Parathyroid adenoma (tissue), 2 donors: ENCODE measurements at regions not wholly inside any gene's neighbourhood (a gene's known extent, or its start where the extent isn't known, plus 50 kb on each side); places are given as distances from the start of the nearest gene placed in this dataset.

Experiments used
- H2AFZ ChIP-seq: fragments of 300-600 bp; sonication (generic); one replicate; pipeline ENCODE4 v1.7.0; 2017; ENCODE audit warnings: antibody characterized with exemption, mild to moderate bottlenecking
- H3K27ac ChIP-seq: fragments of 300-600 bp; sonication (generic); one replicate; pipeline ENCODE4 v1.7.0; 2017
- H3K27me3 ChIP-seq: fragments of 300-600 bp; sonication (generic); one replicate; pipeline ENCODE4 v1.7.0; 2017; ENCODE audit warnings: low read length; ENCODE audit not compliant: control insufficient read depth, insufficient read depth
- H3K36me3 ChIP-seq: fragments of 300-600 bp; sonication (generic); one replicate; pipeline ENCODE4 v1.7.0; 2017; ENCODE audit warnings: low read length; ENCODE audit not compliant: control insufficient read depth, insufficient read depth
- H3K4me1 ChIP-seq: fragments of 300-600 bp; sonication (generic); one replicate; pipeline ENCODE4 v1.7.0; 2017; ENCODE audit warnings: control low read depth
- H3K4me2 ChIP-seq: fragments of 300-600 bp; sonication (generic); one replicate; pipeline ENCODE4 v1.7.0; 2017; ENCODE audit warnings: low read length
- H3K4me3 ChIP-seq: fragments of 300-600 bp; sonication (generic); one replicate; pipeline ENCODE4 v1.7.0; 2017; ENCODE audit warnings: low read depth, low read length
- H3K79me2 ChIP-seq: fragments of 300-600 bp; sonication (generic); one replicate; pipeline ENCODE4 v1.7.0; 2017; ENCODE audit warnings: control low read depth
- H3K9ac ChIP-seq: fragments of 300-600 bp; sonication (generic); one replicate; pipeline ENCODE4 v1.7.0; 2017; ENCODE audit warnings: mild to moderate bottlenecking
- H3K9me3 ChIP-seq: fragments of 300-600 bp; sonication (generic); one replicate; pipeline ENCODE4 v1.7.0; 2017; ENCODE audit warnings: low read length; ENCODE audit not compliant: control insufficient read depth
- CTCF ChIP-seq: fragments of 300-600 bp; sonication (generic); IDR thresholded peaks from one replicate; pipeline ENCODE4 v1.7.0; 2017; ENCODE audit warnings: antibody characterized with exemption, mild to moderate bottlenecking
- donor health status: primary hyperparathyroidism.

- no peak overlapping the region for H2AFZ ChIP-seq
- H3K27ac ChIP-seq = no peak overlapping the region
- no peaks in the 10 kb centered on the region for H3K36me3 ChIP-seq
- H3K27me3 ChIP-seq = no peaks in the 10 kb centered on the region
- H3K4me1 ChIP-seq = no peaks in the 10 kb centered on the region
- H3K4me2 ChIP-seq = no peak overlapping the region
- no peaks in the 10 kb centered on the region for H3K9me3 ChIP-seq
- H3K4me3 ChIP-seq = no peak overlapping the region
- no peaks in the 10 kb centered on the region for H3K79me2 ChIP-seq
- no peak for TF ChIP-seq CTCF
- no peak overlapping the region for H3K9ac ChIP-seq
Observed at GRCh38 chr3:150067561-150067960, 96.9 kb upstream of the PFN2 start.

GRCh38 chr3:150064971-150065370 is 94.3 kb upstream of the PFN2 start:
- no peak overlapping the region for H3K4me2 ChIP-seq
- TF ChIP-seq CTCF = no peak
- H3K27ac ChIP-seq = no peak overlapping the region
- H3K9me3 ChIP-seq = no peaks in the 10 kb centered on the region
- H3K36me3 ChIP-seq = no peaks in the 10 kb centered on the region
- H3K4me3 ChIP-seq = no peak overlapping the region
- H3K9ac ChIP-seq = no peak overlapping the region
- H3K79me2 ChIP-seq = no peaks in the 10 kb centered on the region
- H2AFZ ChIP-seq = no peak overlapping the region
- no peaks in the 10 kb centered on the region for H3K27me3 ChIP-seq
- no peaks in the 10 kb centered on the region for H3K4me1 ChIP-seq

GRCh38 chr3:150063237-150063636 is 92.5 kb upstream of the PFN2 start:
- Histone ChIP-seq H3K9ac (no peak overlapping the region), H3K4me1 (no peaks in the 10 kb centered on the region)
- TF ChIP-seq CTCF = no peak

GRCh38 chr3:150062492-150062891 is 91.8 kb upstream of the PFN2 start:
- Histone ChIP-seq H3K79me2 (no peaks in the 10 kb centered on the region), H3K27me3 (no peaks in the 10 kb centered on the region), H2AFZ (peak overlapping the region; percentile 31), H3K4me3 (no peak overlapping the region), H3K9me3 (no peaks in the 10 kb centered on the region), H3K9ac (no peak overlapping the region), H3K36me3 (no peaks in the 10 kb centered on the region), H3K4me1 (no peaks in the 10 kb centered on the region), H3K4me2 (no peak overlapping the region), H3K27ac (no peak overlapping the region)
- TF ChIP-seq CTCF = no peak

More at GRCh38 chr3:150063237-150063636, 92.5 kb upstream of the PFN2 start:
- Histone ChIP-seq H2AFZ (no peak overlapping the region), H3K79me2 (no peaks in the 10 kb centered on the region), H3K4me3 (no peak overlapping the region), H3K27ac (no peak overlapping the region), H3K9me3 (no peaks in the 10 kb centered on the region), H3K27me3 (no peaks in the 10 kb centered on the region), H3K4me2 (no peak overlapping the region), H3K36me3 (no peaks in the 10 kb centered on the region)

- TF ChIP-seq CTCF = no peak
- Histone ChIP-seq H3K27me3 (no peaks in the 10 kb centered on the region), H3K9me3 (no peaks in the 10 kb centered on the region), H3K27ac (no peak overlapping the region), H3K79me2 (no peaks in the 10 kb centered on the region), H3K9ac (no peak overlapping the region), H3K4me2 (no peak overlapping the region), H3K4me1 (no peaks in the 10 kb centered on the region), H3K4me3 (no peak overlapping the region), H3K36me3 (no peaks in the 10 kb centered on the region), H2AFZ (peak overlapping the region; percentile 8)
Observed at GRCh38 chr3:150061288-150062024, 90.8 kb upstream of the PFN2 start.
